HepG2 (cell line): ENCODE measurements at regions not wholly inside any gene's neighbourhood (a gene's known extent, or its start where the extent isn't known, plus 50 kb on each side); places are given as distances from the start of the nearest gene placed in this dataset.

Experiments used
- IRF2 ChIP-seq: IDR thresholded peaks from 2 replicates; pipeline ENCODE4 v1.6.1; 2018; ENCODE audit warnings: missing genetic modification reagents, missing compliant biosample characterization
- MYC ChIP-seq: sonication (generic); formaldehyde crosslinking; IDR thresholded peaks from 2 replicates; pipeline ENCODE4 v1.9.0; 2021; ENCODE audit warnings: missing genetic modification reagents, borderline replicate concordance
- POLR2A ChIP-seq, 2 experiments: IDR thresholded peaks; 2 replicates each; pipeline ENCODE4 v1.6.1; 2011; ENCODE audit warnings: low read depth in 2 of 2, low read length in 2 of 2, mild to moderate bottlenecking in 1 of 2, moderate library complexity in 1 of 2; ENCODE audit not compliant: insufficient read depth in 1 of 2
- POLR2AphosphoS5 ChIP-seq: IDR thresholded peaks from 2 replicates; pipeline ENCODE4 v1.6.1; 2012; ENCODE audit warnings: low read depth, low read length
- SRSF1 ChIP-seq: fragments of 200-400 bp; formaldehyde crosslinking; optimal IDR thresholded peaks from 2 replicates; pipeline ENCODE3; 2017; ENCODE audit warnings: mild to moderate bottlenecking, low read depth, low read length, moderate library complexity
- TAF1 ChIP-seq: sonication (generic); formaldehyde crosslinking; IDR thresholded peaks from 2 replicates; pipeline ENCODE4 v1.4.0; 2020; ENCODE audit warnings: missing genetic modification reagents
- ZBTB1 ChIP-seq: sonication (generic); formaldehyde crosslinking; IDR thresholded peaks from 2 replicates; pipeline ENCODE4 v1.4.0; 2020; ENCODE audit warnings: missing genetic modification reagents, borderline replicate concordance
- ZNF20 ChIP-seq: sonication (generic); formaldehyde crosslinking; IDR thresholded peaks from 2 replicates; pipeline ENCODE4 v1.4.0; 2020; ENCODE audit warnings: mild to moderate bottlenecking, moderate library complexity, missing genetic modification reagents
- ZNF557 ChIP-seq: sonication (generic); formaldehyde crosslinking; IDR thresholded peaks from 2 replicates; pipeline ENCODE4 v1.4.0; 2020; ENCODE audit warnings: missing genetic modification reagents
- TF ChIP-seq, protein P1 (sequence below): sonication (generic); formaldehyde crosslinking; IDR thresholded peaks from 2 replicates; pipeline ENCODE4 v1.5.0; 2020; ENCODE audit warnings: mild to moderate bottlenecking, missing genetic modification reagents, moderate library complexity

GRCh38 chr12:69112616-69113015, 126.8 kb upstream of the CPSF6 start:
- TF ChIP-seq, protein P1, sequence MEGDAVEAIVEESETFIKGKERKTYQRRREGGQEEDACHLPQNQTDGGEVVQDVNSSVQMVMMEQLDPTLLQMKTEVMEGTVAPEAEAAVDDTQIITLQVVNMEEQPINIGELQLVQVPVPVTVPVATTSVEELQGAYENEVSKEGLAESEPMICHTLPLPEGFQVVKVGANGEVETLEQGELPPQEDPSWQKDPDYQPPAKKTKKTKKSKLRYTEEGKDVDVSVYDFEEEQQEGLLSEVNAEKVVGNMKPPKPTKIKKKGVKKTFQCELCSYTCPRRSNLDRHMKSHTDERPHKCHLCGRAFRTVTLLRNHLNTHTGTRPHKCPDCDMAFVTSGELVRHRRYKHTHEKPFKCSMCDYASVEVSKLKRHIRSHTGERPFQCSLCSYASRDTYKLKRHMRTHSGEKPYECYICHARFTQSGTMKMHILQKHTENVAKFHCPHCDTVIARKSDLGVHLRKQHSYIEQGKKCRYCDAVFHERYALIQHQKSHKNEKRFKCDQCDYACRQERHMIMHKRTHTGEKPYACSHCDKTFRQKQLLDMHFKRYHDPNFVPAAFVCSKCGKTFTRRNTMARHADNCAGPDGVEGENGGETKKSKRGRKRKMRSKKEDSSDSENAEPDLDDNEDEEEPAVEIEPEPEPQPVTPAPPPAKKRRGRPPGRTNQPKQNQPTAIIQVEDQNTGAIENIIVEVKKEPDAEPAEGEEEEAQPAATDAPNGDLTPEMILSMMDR (CRISPR knock-in tag): no peak
- TF ChIP-seq ZBTB1 (no peak), ZNF20 (CRISPR knock-in tag) (no peak), TAF1 (CRISPR knock-in tag) (no peak), MYC (CRISPR knock-in tag) (no peak), SRSF1 (no peak), ZNF557 (CRISPR knock-in tag) (no peak), POLR2AphosphoS5 (no peak), POLR2A (IDR thresholded peaks at IDR 0.05; ENCODE audit: insufficient read depth in 1 of 2, low read depth in 2 of 2, low read length in 2 of 2) (no peak), IRF2 (no peak)
